ENCODE measurements at regions not wholly inside any gene's neighbourhood (a gene's known extent, or its start where the extent isn't known, plus 50 kb on each side); places are given as distances from the start of the nearest gene placed in this dataset.

- TF ChIP-seq CTCF (IDR thresholded peaks at IDR 0.05) (no peak), POLR2A (IDR thresholded peaks at IDR 0.05) (no peak)
These were observed 287.0 kb upstream of the ZC3H15 start for GRCh38 chr2:186199029-186199428.

Measured in esophagus squamous epithelium (tissue), 4 donors.